Medulla oblongata (tissue), 1 donor: ENCODE measurements at regions not wholly inside any gene's neighbourhood (a gene's known extent, or its start where the extent isn't known, plus 50 kb on each side); places are given as distances from the start of the nearest gene placed in this dataset.

Experiments used
- DNase-seq: peaks from one replicate; pipeline ENCODE4 v3.0.0-alpha.2; 2015; ENCODE audit errors: extremely low spot score

- no peak for DNase-seq
Observed at GRCh38 chr13:74202129-74202813, 68.1 kb upstream of the KLF12 start.

DNA sequence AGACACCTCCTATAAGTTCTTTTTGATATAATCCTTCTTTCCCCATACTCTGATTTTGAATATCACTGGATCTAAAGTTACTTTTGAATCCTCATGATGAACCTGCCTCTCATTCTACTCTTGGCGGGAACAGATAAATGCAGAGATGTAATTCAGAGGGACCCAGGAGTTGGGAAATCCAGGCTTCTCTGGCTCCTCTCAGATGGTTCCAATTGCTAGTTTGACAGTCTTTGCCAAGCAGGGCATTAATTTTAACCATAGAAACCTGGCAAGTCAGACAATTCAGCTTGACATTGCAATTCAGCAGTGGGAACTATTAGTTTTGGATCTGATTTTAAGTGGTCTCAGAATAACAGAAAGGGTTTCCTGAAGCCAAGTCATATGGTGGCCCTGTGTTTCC is 67.3 kb upstream of the KLF12 start:
- DNase-seq = no peak

DNA sequence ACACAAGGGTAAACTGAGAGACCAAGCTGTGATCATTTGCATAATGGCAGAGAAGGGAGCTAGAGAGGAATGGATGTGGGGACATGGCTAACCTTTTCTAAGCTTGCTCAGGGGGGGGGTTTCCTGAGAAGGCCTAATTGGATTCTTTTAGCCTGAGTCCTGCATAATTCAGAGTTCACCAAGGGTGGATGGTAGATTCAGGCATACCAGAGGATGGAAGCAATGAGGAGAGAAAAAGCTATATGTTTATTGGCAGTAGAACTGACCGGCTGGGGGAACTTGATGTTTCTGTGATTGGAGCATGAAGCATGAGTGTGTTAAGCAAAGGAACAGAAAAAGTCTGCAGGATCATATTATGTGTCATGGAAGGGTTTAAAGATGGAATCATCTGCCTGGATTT is 65.9 kb upstream of the KLF12 start:
- DNase-seq = no peak

DNA sequence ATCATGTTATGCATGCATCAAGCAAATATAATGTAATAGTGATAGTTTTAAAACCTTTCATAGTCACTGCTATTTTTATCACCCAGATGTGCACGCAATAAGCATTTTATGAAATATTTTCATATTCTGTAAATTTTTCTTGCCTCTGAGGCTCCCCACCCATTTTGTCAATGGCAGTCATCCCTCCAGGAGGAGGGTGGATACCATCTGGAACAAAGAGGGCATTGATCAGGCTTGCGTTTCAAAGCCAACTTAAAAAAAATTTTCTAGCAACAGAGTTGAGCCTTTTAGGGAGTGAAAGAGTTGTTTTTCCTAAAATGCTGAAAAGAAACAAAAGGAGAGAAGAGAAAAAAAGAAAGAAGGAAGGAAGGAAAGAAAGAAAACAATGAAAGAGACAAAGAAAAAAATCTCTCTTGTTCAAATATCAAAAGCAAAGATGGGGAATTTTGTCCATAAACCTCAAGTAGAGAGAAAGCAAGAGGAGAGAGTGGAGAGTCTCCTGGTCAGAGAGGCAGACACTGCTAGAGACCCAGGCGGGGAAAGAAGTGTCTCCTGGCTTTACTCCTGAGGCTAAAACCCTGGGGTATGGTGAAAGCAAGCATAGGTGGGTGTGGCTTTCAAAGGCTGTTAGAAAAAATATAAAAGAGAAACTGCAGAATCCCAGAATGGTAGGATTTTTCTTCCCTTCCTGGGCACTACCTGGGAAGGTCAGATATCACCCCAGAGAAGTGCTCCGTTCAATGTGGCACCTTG is 63.6 kb upstream of the KLF12 start:
- DNase-seq = no peak

DNA sequence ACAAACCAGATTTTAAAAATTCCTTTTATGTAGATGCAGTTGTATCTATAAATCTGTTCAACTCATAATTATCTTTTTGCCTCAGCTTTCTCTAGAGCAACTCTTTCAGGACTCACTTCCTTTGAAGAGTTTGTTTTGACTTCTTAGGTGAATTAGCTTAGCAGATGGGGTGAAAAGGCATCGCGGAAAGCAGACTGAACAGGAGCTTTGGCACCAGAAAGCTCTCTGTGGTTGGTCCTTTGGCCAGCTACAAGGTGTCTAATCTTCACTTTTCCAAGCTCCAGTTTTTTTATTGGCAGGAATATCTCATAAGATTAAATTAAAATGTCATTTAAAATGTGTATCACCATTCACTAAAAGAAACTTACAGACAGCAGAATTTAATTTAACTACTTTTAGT is 60.6 kb upstream of the KLF12 start:
- no peak for DNase-seq

GRCh38 chr13:74193391-74193790 is 59.2 kb upstream of the KLF12 start:
- DNase-seq = no peak

DNA sequence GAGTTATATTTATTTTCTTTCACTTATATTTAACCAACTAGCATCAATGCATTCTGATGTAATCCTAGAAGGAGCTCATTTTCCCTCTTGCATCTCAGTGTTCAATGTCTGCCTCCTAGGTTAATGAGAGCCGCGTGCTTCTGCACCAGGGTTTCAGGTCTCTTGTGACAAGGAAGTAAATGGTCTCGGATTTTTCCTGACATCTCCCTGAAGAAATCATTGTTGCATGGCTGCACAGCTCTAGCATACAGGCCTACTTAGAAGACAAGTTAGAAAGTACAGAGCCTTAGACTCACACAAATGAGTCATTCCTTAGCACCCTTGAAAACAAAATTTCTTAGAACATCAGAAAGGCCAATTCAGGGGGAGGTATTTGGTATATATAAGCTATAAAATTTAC is 57.2 kb upstream of the KLF12 start:
- DNase-seq = no peak

DNA sequence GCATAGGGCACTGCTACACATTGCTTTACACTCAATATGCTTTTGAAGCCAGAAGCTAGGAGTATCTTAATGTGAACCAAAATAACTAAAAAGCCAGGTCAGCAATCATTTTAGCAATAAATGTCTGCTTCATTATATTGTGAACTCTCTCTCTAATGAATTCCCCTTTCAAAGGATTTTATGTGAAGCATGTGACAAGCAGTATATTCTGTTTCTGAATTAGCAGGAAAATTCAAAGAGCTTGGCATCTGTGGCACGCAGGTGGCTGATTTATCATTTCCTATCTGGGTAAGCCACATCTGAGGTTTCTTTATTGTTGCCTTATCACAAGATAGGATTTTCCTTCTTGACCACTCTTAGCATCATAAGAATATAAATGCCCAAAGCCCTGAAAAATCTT is 56.8 kb upstream of the KLF12 start:
- no peak for DNase-seq

- DNase-seq = no peak
Observed at GRCh38 chr13:74187564-74187963, 53.4 kb upstream of the KLF12 start.

GRCh38 chr13:74184283-74184682 is 50.1 kb upstream of the KLF12 start:
- no peak for DNase-seq
